EL (cell line): ENCODE measurements at regions not wholly inside any gene's neighbourhood (a gene's known extent, or its start where the extent isn't known, plus 50 kb on each side); places are given as distances from the start of the nearest gene placed in this dataset.
"Not testable (repeated sequence)": the region's sequence is repeated elsewhere in the genome, so short reads cannot be mapped to it uniquely, and the experiment has no call there.

Source experiments
- DNase-seq: peaks from one replicate; pipeline ENCODE4 v3.0.0-alpha.2; 2016

GRCh38 chr9:75797085-75797580 lies 93.3 kb upstream of the PCSK5 start:
- no peak for DNase-seq

- DNase-seq = no peak
Measured at GRCh38 chr9:75798505-75798904, 92.0 kb upstream of the PCSK5 start.

- DNase-seq = peak; percentile 13
Measured at GRCh38 chr9:75803130-75803529, 87.3 kb upstream of the PCSK5 start.

GRCh38 chr9:75810063-75810462 lies 80.4 kb upstream of the PCSK5 start:
- no peak for DNase-seq

DNA sequence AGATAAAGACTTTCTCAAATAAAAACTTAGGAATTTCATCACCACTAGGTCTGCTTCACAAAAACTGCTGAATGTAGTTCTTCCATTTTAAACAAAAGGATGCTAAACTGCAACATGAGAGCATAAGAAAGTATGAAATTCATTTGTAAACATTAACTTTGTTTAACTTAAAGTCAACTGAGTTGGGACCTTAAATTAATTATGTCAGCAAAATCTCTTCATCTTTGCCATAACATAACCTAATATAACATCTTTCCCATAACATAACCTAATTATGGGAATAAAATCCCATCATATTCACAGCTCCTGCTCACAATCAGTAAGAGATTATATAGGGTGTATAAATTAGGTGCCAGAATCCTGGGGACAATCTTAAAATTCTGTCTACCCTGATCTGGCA lies 78.8 kb upstream of the PCSK5 start:
- no peak for DNase-seq

GRCh38 chr9:75812141-75812540 lies 78.3 kb upstream of the PCSK5 start:
- DNase-seq = no peak

DNA sequence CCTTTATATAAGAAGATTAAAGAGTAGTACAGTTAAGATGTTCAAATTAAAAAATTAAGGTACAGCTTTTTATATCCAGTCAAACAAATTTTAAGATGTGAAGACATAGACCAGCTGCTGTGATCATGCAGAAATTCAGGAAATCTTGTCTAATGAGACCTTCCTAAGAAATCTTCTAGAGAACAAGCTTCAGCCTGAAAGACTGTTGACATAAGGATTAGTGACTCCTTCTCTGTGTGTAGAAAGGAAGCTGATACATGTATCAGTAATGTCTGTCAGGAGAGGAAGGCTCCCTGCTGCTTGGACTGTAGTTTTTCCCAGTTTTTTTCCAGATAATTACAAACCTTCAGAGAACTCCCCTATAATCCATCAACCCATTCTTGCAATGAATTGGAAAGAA lies 75.8 kb upstream of the PCSK5 start:
- no peak for DNase-seq

DNA sequence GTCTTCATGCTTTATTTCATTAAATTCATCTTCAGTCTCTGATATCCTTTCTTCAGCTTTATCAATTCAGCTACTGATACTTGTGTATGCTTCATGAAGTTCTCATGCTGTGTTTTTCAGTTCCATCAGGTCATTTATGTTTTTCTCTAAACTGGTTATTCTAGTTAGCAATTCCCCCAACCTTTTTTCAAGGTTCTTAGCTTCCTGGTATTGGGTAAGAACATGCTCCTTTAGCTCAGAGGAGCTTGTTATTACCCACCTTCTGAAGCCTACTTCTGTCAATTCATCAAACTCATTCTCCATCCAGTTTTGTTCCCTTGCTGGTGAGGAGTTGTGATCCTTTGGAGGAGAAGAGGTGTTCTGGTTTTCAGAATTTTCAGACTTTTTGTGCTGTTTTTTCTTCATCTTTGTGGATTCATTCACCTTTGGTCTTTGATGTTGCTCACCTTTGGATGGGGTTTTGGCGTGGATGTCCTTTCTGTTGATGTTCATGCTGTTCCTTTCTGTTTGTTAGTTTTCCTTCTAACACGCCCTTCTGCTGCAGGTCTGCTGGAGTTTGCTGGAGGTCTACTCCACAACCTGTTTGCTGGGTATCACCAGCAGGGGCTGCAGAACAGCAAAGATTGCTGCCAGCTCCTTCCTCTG lies 69.9 kb upstream of the PCSK5 start:
- DNase-seq = not testable (repeated sequence)

GRCh38 chr9:75823151-75823550 lies 67.3 kb upstream of the PCSK5 start:
- no peak for DNase-seq

DNA sequence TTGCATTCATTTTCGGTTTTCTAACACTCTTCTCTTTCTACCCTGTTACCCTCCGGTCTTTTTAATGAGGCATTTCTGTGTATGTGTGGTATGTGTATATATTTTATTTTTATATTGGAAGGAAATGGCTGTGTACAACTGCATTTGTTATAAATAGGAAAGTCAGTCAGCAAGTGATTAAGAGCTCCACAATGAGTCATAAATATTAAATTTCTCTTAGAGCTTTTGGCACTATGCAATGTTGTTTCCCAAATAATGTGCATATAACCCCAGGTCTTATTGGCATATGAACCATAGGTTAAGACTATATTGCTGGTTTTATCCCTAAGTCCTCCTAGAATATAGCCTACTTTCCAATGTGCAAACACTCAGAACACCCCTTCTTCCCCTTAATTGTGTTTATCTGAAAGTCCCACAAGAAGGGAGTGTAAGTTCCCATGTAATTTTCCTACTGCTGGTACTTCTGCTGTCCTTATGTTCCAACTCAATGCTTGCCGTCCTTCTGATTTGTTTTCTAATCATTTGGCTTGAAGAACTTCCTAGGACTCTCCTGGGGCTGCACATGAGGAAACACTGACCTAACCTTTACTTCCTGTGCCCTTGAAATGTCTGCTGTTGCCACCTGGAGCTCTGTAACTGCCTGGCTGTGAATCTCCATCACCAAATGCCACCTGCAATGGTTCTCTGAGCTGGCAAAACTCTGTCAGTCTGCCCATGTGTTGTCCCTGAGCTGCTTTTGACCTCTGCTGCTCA lies 65.5 kb upstream of the PCSK5 start:
- no peak for DNase-seq

- DNase-seq = no peak
Measured at GRCh38 chr9:75826314-75826713, 64.2 kb upstream of the PCSK5 start.

DNA sequence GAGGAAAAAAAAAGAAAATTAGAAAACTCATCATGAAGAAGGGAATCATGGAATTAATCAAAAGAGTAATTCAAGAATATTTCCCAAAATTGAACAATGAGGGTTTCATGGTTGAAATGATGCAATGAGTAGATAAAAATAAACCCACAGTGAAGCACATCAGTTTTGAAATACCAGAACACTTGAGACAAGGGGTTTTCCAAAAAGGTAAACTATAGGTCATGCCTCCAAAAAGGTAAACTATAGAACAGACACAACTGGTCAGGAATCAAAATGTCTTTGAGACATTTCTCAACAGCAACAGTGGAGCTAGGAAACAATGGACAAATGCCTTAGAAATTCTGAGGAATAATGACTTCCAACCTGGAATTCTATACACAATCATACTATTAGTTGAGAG lies 60.2 kb upstream of the PCSK5 start:
- DNase-seq = no peak

- DNase-seq = no peak
Measured at GRCh38 chr9:75833778-75834177, 56.7 kb upstream of the PCSK5 start.

- DNase-seq = no peak
Measured at GRCh38 chr9:75834878-75835277, 55.6 kb upstream of the PCSK5 start.
